GM19328 (cell line): ENCODE measurements at regions not wholly inside any gene's neighbourhood (a gene's known extent, or its start where the extent isn't known, plus 50 kb on each side); places are given as distances from the start of the nearest gene placed in this dataset.
"Not testable (repeated sequence)": the region's sequence is repeated elsewhere in the genome, so short reads cannot be mapped to it uniquely, and the experiment has no call there.

Experiments used
- ATAC-seq: cut with Tn5 transposase; IDR thresholded peaks from one replicate; pipeline ENCODE4 v1.9.1; 2021; ENCODE audit warnings: mild to moderate bottlenecking, moderate library complexity; ENCODE audit not compliant: unreplicated experiment

DNA sequence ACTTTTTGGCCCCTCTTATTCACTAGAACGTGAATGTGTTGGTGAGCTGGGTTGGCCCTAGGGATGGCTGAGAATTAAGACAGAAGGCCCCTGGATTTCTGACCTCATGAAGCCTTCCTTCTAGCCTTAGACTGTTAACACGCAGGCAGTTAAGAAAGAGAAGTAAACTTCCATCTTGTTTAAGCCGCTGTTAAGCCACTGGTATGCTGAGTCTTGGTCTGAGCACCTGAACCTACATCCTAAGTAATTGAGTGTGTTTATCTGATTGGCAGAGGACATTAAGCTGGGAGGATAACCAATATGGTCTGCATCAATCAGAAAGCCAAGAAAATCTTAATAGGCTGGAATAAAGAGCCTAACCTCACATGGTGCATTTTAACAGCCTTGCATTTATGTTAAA, 535.0 kb upstream of the ARID1B start:
- no peak for ATAC-seq

DNA sequence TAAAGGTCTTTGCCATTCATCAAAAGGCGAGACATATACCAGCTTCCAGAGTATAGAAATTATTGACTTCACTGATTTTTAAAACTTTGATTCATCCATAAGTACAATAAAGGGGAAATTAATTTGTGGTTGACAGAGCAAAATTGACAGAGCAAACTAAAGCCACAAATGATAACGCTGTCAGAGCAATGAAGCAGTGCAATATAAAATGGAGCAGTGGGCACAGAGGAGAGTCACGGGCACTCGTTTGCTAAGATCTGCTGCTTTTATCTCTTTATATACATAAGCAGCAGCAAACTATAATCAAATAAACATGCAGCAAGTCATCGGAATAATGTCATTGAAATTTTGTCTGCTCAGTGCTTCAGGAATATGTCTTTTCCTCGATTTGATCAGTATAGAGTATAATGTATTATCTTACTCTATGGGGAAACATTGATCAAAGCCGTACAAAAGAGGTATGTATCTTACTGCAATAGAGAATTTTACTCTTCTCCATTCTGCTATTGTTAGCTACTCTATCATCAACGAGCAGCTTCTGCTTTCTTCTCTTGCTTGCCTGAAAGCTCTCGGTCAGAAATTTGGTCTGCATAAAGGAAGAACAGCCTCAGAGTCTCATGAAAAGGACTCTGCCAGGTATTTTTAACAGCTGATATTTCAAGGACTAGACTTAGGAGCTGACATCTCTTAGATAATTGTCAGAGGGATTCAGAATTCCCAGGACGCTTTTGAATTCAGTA, 546.0 kb upstream of the ARID1B start:
- ATAC-seq, result no peak

- no peak for ATAC-seq
These were observed 557.2 kb upstream of the ARID1B start for GRCh38 chr6:156219973-156220372.

DNA sequence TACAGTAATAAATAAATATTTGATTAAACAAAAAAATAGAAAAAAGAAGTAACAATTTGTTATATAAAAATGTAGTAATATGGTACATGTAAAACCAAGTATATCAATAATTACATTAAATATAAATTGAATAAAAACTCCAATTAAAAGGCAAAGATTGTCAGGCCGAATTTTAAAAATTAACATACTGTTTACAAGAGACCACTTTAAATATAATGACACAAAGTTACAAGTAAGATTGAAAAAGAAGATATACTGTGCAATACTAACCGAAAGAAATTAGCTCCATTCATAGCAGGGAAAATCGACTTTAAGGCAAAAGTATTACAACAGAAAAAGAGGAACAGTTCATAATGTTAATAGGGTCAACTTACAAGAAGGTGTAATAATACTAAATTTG, 571.5 kb upstream of the ARID1B start:
- no peak for ATAC-seq

DNA sequence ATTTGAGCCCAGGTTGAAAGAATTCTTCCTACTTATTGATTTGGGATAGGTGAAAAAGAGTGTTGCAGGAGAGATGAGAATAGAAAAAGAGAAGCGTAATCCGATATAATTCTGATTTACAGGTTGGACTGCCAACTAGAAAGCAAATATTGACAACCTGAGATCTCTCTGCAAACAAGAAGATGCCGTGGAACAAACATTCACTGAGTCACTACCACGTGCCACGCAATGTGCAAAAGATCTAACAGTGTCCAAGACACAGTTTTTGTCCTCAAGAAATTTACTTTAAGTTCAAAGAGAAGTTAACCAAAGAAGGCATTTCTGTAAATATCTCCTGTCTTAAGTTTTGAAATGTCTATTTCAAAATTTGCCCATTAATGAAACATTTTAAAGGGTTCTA, 578.0 kb upstream of the ARID1B start:
- ATAC-seq, result no peak

DNA sequence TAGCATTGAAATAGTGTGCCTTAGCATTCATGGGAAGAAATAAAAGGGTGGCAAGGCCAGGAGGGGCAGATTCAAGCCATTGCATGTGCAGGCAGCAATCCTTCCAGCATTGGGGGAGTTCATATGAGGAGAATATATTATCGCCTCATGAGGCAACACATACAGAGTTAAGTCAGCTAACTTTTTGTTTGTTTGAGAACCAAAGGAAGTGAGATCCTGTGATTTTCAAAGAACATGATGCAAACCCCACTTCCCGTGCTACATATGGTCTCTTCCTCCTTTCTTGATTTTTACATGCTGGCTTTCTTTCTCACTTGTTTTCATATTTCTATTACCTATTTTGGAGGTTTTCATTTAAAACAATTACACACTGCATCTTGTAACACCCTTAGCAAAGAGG, 579.7 kb upstream of the ARID1B start:
- no peak for ATAC-seq

GRCh38 chr6:156194981-156195380, 582.2 kb upstream of the ARID1B start:
- ATAC-seq, result no peak

- no peak for ATAC-seq
These were observed 583.8 kb upstream of the ARID1B start for GRCh38 chr6:156193381-156193780.

DNA sequence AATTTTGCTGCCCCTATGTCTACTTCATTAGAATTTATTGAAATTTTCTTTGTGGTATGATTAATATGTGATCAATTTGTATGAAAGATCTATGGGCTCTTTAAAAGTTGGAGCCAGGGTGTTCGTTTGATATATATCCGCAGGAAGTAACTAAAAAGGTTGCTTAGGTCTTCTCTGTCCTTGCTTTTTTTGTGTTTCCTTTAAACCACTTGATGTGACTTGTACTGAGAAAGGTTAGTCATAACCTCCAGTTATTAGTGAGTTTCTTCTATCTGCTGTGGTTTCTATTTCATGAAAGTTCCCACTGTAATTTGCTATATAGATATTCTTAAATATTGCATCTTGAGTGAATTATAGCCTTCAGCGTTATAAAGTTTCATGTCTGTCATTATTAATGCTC, 585.3 kb upstream of the ARID1B start:
- ATAC-seq, result no peak

GRCh38 chr6:156191390-156191789, 585.8 kb upstream of the ARID1B start:
- not testable (repeated sequence) for ATAC-seq

DNA sequence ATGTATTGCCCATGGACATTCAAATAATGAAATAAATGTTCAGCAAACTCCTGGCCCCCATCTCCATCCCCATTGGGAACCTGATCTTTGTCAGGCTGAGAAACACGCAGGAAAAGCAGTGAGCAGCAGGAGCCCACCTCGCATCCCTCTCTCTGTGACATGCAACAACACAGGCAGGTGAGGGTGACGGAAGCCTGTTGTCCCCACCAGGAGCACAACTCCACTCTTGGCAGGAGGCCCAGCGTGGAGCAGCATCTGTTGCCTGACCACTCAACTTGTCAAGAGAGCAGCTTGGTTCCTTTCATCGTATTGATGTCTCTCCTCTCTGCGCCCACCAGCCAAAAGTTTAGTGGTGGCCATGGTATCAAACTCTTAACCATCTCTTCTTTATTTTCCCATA, 586.9 kb upstream of the ARID1B start:
- ATAC-seq, result no peak

GRCh38 chr6:156189714-156190113, 587.5 kb upstream of the ARID1B start:
- no peak for ATAC-seq

DNA sequence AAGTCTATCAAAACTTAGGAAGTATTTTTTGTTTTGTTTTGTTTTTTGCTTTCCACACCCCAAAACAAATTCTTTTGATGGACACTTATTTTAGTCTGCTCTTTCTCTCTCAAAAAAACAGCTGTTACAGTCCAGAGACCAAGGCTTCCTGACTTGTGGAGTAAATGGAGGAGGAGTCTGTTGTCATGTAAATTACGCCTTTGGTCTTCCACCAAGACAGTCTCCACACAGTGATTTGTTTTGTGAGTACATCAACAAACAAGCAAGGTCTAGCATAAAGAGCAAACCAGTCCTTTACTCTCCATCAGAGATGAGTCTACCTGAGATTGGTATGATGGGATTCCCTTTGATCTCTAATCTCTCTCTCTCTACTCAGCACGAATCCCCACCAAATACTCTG, 588.0 kb upstream of the ARID1B start:
- no peak for ATAC-seq

GRCh38 chr6:156185113-156185512, 592.1 kb upstream of the ARID1B start:
- no peak for ATAC-seq

DNA sequence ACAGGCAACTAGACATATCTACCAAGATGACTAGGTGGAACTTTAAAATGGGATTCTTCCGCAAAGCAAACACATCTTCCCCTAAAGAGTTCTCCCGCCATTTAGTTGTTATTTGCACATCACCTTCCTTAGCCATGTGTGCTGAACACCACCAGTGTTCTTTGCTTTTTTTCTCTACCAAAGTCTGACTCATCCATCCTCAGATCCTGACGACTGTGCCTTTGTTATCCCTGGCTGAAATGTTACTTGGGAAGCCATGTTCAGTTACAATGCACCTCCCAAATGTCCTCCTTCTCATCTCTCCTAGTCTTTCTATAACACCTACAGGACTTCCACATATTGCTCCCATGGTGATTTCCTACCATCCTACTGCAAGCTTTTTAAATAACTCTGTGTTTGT, 593.5 kb upstream of the ARID1B start:
- ATAC-seq, result no peak

DNA sequence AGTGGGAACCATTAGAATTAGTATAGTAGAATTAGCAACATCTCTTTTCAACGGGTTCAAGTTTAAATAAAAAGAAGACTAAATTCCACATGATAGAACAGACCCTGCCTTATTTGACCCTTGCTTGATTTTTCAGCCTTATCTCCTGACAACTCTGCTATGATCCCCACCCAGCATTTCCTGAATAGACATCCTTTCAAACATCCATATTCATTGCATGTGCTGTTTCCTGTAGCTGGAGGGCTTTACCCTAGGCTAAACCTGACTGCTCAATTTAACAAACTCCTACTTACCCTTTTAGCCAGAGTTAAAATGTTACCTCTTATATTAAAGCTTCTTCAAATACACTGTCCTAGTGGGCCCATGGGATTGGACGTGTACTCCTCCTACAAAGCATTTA, 594.8 kb upstream of the ARID1B start:
- ATAC-seq, result no peak

DNA sequence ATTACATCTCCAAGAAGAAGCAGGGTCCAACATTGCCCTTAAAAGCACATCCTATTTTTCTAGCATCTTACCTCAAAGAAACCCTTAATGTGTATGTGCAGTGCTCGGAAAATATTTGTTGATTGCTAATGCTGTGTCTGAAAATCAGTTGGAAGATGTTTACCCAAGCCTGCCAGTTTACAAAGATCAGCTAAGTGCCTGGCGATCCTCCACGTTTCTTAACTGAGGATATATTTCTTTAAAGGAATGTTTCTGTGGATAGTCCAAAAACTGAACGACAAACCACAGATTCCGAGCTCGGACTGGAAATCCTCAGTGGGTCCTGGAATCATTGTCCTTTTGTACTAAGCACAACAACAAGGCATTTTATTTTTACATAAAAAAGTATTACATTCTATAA, 595.7 kb upstream of the ARID1B start:
- ATAC-seq, result no peak

DNA sequence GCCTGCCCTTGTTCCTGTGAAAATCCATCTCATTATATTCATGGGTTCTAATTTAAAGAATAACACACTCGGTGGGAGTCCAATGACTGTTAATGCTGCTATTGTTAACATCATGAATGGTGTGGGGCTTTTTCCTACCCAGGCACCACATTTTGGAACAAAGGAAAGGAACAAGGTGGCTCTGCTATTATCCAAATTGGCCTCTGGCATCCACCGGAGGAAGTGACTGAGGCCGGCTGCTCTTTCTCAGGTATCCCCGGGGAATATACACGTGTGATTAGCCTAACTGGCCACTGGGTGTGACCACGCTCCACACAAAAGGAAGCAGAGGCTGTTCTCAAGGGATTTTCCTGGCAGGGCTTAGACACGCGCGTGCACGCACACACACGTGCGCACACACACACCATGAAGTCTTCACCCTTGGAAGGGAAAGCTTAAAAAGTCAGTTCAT, 601.2 kb upstream of the ARID1B start:
- no peak for ATAC-seq

- no peak for ATAC-seq
These were observed 601.7 kb upstream of the ARID1B start for GRCh38 chr6:156175433-156175832.

DNA sequence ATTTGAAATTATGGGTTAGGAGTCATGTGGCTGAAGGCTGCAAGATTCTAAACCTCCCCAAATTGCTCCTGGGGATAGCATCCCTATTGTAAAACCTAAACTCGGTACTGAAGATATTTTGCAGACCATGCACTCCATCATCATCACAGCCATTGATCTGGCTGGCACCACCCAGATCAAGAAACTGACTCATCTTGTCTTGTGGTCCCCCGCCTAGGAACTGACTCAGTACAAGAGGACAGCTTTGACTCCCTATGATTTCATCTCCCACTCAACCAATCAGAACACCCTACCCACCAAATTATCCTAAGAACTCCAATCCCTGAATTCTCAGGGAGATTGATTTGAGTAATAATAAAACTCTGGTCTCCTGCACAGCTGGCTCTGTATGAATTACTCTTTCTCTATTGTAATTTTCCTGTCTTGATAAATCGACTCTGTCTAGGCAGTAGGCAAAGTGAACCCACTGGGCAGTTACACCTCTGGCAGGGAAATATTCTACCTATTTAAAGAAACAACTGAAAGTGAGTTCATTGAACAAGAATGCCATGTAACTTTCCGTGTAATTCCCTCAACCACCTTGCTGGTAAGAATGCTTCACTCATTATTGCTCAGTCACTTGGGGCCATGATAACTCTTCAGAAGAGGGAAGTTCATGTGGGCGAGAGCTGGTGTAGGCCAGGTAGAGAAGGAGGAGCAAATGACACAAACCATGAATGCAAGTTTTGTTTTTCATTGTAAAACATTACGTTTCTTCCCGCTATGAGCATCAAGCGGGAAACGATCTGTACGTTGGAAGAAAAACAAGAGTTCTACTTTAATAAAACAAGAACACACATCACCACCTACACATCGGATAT, 602.9 kb upstream of the ARID1B start:
- no peak for ATAC-seq

GRCh38 chr6:156169371-156169770, 607.8 kb upstream of the ARID1B start:
- no peak for ATAC-seq

- ATAC-seq, result no peak
These were observed 609.5 kb upstream of the ARID1B start for GRCh38 chr6:156167625-156168071.
